Omental fat pad (tissue), 3 donors: ENCODE measurements at regions not wholly inside any gene's neighbourhood (a gene's known extent, or its start where the extent isn't known, plus 50 kb on each side); places are given as distances from the start of the nearest gene placed in this dataset.

Source experiments
- ATAC-seq: fragments of 150-250 bp; one replicate; pipeline ENCODE4 v1.9.1; 2016; ENCODE audit warnings: mild to moderate bottlenecking, moderate library complexity; ENCODE audit not compliant: low FRiP score
- DNase-seq: peaks from one replicate; pipeline ENCODE4 v3.0.0-alpha.2; 2019; ENCODE audit warnings: low spot score
- CTCF ChIP-seq, 3 donors: fragments of 450-650 bp; IDR thresholded peaks; one replicate each; pipeline ENCODE4 v1.5.1; 2016 to 2017; ENCODE audit warnings: antibody characterized with exemption in 3 of 3, mild to moderate bottlenecking in 3 of 3, moderate library complexity in 2 of 3

DNA sequence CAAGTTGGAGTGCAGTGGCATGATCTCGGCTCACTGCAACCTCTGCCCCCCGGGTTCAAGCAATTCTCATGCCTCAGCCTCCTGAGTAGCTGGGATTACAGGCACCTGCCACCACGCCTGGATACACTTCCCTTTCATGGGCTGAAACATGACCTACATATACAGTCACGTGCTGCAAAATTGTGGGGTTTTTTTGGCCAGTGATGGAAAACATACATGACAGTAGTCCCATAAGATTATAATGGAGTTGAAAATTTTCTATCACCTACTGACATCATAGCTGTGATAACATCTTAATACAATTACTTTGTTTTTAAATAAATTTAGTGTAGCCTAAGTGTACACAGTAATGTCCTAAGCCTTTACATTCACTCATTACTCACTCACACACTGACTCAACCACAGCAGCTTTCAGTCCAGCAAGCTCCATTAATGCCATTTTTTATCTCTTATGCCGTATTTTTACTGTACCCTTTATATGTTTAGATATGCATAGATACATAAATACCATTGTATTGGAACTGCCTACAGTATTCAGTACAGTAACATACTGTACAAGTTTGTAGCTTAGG, 79.9 kb upstream of the TMEM196 start:
- no peak for DNase-seq
- no peak for ATAC-seq
- TF ChIP-seq CTCF (IDR thresholded peaks at IDR 0.05), result no peak

- TF ChIP-seq CTCF (IDR thresholded peaks at IDR 0.05), result no peak
- ATAC-seq (no peak), DNase-seq (no peak)
Measured at GRCh38 chr7:19852192-19852591, 78.8 kb upstream of the TMEM196 start.

DNA sequence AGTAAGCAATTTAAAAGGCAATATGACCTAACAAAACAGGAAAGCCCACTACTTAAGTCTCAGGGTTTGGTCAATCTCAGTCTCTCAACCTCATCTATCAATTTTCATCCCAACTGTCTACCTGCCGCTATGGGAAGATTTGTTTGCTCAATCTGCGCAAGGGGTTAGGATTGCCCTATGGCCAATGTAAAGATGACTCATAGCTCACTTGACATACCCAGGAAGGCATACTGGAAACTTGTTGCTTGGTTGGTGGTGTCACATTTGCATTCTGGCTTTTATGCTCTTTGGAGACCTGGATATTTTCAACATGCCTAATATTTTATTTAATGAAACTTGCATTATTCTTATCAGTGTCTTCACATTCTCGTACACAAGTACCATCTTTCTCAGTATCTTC, 78.1 kb upstream of the TMEM196 start:
- no peak for TF ChIP-seq CTCF (IDR thresholded peaks at IDR 0.05)
- DNase-seq, result no peak
- ATAC-seq, result no peak

GRCh38 chr7:19834566-19834965, 61.1 kb upstream of the TMEM196 start:
- no peak for DNase-seq
- TF ChIP-seq CTCF (IDR thresholded peaks at IDR 0.05), result no peak
- no peak for ATAC-seq

- no peak for TF ChIP-seq CTCF (IDR thresholded peaks at IDR 0.05)
- DNase-seq (no peak), ATAC-seq (no peak)
Measured at GRCh38 chr7:19830604-19831003, 57.2 kb upstream of the TMEM196 start.
